HEK293 (cell line): ENCODE measurements at regions not wholly inside any gene's neighbourhood (a gene's known extent, or its start where the extent isn't known, plus 50 kb on each side); places are given as distances from the start of the nearest gene placed in this dataset.

Source experiments
- CTCF ChIA-PET: fragments of 350-600 bp; formaldehyde crosslinking; extraction: SDS; loops from one replicate; lab custom pipeline; 2021; ENCODE audit warnings: antibody characterized with exemption; lab: Yijun Ruan, JAX
- POLR2A ChIA-PET: fragments of 300-600 bp; formaldehyde crosslinking; extraction: SDS; loops from one replicate; lab custom pipeline; 2020; ENCODE audit warnings: antibody characterized with exemption, inconsistent platforms; lab: Yijun Ruan, JAX
- H3K27ac ChIP-seq: fragments of 200-500 bp; sonication (Bioruptor generic); 2 replicates; pipeline ENCODE4 v1.5.1; 2014; ENCODE audit warnings: low read depth, low read length, control low read depth, inconsistent platforms; ENCODE audit errors: extremely low read depth
- H3K36me3 ChIP-seq, 2 experiments: fragments of 200-500 bp in 1 of 2; sonication (Bioruptor generic) in 1 of 2; 1 replicate in 1 of 2; 2 replicates in 1 of 2; pipeline ENCODE4 v1.5.1; 2014 to 2017; ENCODE audit warnings: inconsistent platforms in 2 of 2, low read length in 2 of 2; ENCODE audit not compliant: control insufficient read depth in 2 of 2, insufficient read depth in 1 of 2
- H3K4me1 ChIP-seq: fragments of 200-500 bp; sonication (Bioruptor generic); 2 replicates; pipeline ENCODE4 v1.5.1; 2014; ENCODE audit warnings: mild to moderate bottlenecking, low read length, inconsistent platforms; ENCODE audit not compliant: control insufficient read depth, insufficient read depth
- H3K4me3 ChIP-seq: 2 replicates; pipeline ENCODE4 v1.5.1; 2011; ENCODE audit warnings: low read depth, mild to moderate bottlenecking, control low read depth, low read length, moderate library complexity
- H3K9me3 ChIP-seq: fragments of 200-500 bp; sonication (Bioruptor generic); 2 replicates; pipeline ENCODE4 v1.5.1; 2014; ENCODE audit warnings: low read depth, low read length, inconsistent platforms; ENCODE audit not compliant: control insufficient read depth, insufficient read depth
- GLI4 ChIP-seq: fragments of 450-650 bp; formaldehyde crosslinking; IDR thresholded peaks from 2 replicates; pipeline ENCODE4 v1.5.1; 2016; ENCODE audit warnings: missing biosample characterization, missing genetic modification characterization
- HOXD13 ChIP-seq: sonication (generic); formaldehyde crosslinking; IDR thresholded peaks from 2 replicates; pipeline ENCODE4 v1.8.0; 2022; ENCODE audit warnings: missing genetic modification reagents, borderline replicate concordance
- MEIS1 ChIP-seq: sonication (generic); formaldehyde crosslinking; IDR thresholded peaks from 2 replicates; pipeline ENCODE4 v1.8.1; 2022; ENCODE audit warnings: missing genetic modification reagents, mild to moderate bottlenecking, borderline replicate concordance
- OVOL3 ChIP-seq: fragments of 450-650 bp; formaldehyde crosslinking; IDR thresholded peaks from 2 replicates; pipeline ENCODE4 v1.5.1; 2016; ENCODE audit warnings: missing biosample characterization, missing genetic modification characterization
- SETDB1 ChIP-seq: IDR thresholded peaks from one replicate; pipeline ENCODE4 v1.6.1; 2017; ENCODE audit warnings: mild to moderate bottlenecking, low read length, moderate library complexity, mixed read lengths; ENCODE audit not compliant: insufficient read length
- SP3 ChIP-seq: fragments of 450-650 bp; formaldehyde crosslinking; IDR thresholded peaks from 2 replicates; pipeline ENCODE4 v1.5.1; 2016; ENCODE audit warnings: missing biosample characterization, missing genetic modification characterization
- TCF7L2 ChIP-seq: IDR thresholded peaks from 2 replicates; pipeline ENCODE4 v1.6.1; 2011; ENCODE audit warnings: low read depth, mild to moderate bottlenecking, inconsistent platforms, low read length, moderate library complexity, borderline replicate concordance
- ZBTB17 ChIP-seq: fragments of 450-650 bp; formaldehyde crosslinking; IDR thresholded peaks from 2 replicates; pipeline ENCODE4 v1.5.1; 2016; ENCODE audit warnings: missing biosample characterization, missing genetic modification characterization
- ZBTB7A ChIP-seq: fragments of 450-650 bp; formaldehyde crosslinking; IDR thresholded peaks from 2 replicates; pipeline ENCODE4 v1.5.1; 2016; ENCODE audit warnings: low read depth, missing biosample characterization, missing genetic modification characterization
- ZFP3 ChIP-seq: fragments of 450-650 bp; formaldehyde crosslinking; IDR thresholded peaks from 2 replicates; pipeline ENCODE4 v1.5.1; 2016; ENCODE audit warnings: low read depth, missing biosample characterization, missing genetic modification characterization
- ZNF10 ChIP-seq: fragments of 450-650 bp; formaldehyde crosslinking; IDR thresholded peaks from 2 replicates; pipeline ENCODE4 v1.5.1; 2017; ENCODE audit warnings: missing biosample characterization, missing genetic modification characterization
- ZNF174 ChIP-seq: fragments of 450-650 bp; formaldehyde crosslinking; IDR thresholded peaks from 2 replicates; pipeline ENCODE4 v1.5.0; 2017; ENCODE audit warnings: missing biosample characterization, mild to moderate bottlenecking, missing genetic modification characterization
- ZNF266 ChIP-seq: fragments of 450-650 bp; formaldehyde crosslinking; IDR thresholded peaks from 2 replicates; pipeline ENCODE4 v1.5.1; 2016; ENCODE audit warnings: missing biosample characterization, missing genetic modification characterization, low read depth
- ZNF394 ChIP-seq: fragments of 450-650 bp; formaldehyde crosslinking; IDR thresholded peaks from 2 replicates; pipeline ENCODE4 v1.5.1; 2016; ENCODE audit warnings: missing biosample characterization, missing genetic modification characterization, mild to moderate bottlenecking, moderate library complexity, borderline replicate concordance
- ZNF426 ChIP-seq: fragments of 450-650 bp; formaldehyde crosslinking; IDR thresholded peaks from 2 replicates; pipeline ENCODE4 v1.5.1; 2017; ENCODE audit warnings: missing biosample characterization, missing genetic modification characterization, mild to moderate bottlenecking, inconsistent platforms, moderate library complexity
- ZNF521 ChIP-seq: fragments of 450-650 bp; formaldehyde crosslinking; IDR thresholded peaks from 2 replicates; pipeline ENCODE4 v1.5.1; 2017; ENCODE audit warnings: missing biosample characterization, mild to moderate bottlenecking, missing genetic modification characterization
- ZNF548 ChIP-seq: fragments of 450-650 bp; formaldehyde crosslinking; IDR thresholded peaks from 2 replicates; pipeline ENCODE4 v1.5.1; 2016; ENCODE audit warnings: missing biosample characterization, missing genetic modification characterization
- ZNF610 ChIP-seq: fragments of 450-650 bp; formaldehyde crosslinking; IDR thresholded peaks from 2 replicates; pipeline ENCODE4 v1.5.1; 2016; ENCODE audit warnings: missing biosample characterization, missing genetic modification characterization, borderline replicate concordance
- ZNF658 ChIP-seq: fragments of 450-650 bp; formaldehyde crosslinking; IDR thresholded peaks from 2 replicates; pipeline ENCODE4; 2016; ENCODE audit warnings: missing biosample characterization, missing genetic modification characterization
- ZNF670 ChIP-seq: fragments of 450-650 bp; formaldehyde crosslinking; IDR thresholded peaks from 2 replicates; pipeline ENCODE4 v1.5.1; 2016; ENCODE audit warnings: missing biosample characterization, missing genetic modification characterization, low read depth
- ZNF76 ChIP-seq: fragments of 450-650 bp; formaldehyde crosslinking; IDR thresholded peaks from 2 replicates; pipeline ENCODE4; 2016; ENCODE audit warnings: low read depth, missing biosample characterization, missing genetic modification characterization, borderline replicate concordance
- TF ChIP-seq, protein P1 (sequence below): fragments of 450-650 bp; formaldehyde crosslinking; conservative IDR thresholded peaks from 2 replicates; pipeline ENCODE4 v1.5.1; 2016; ENCODE audit warnings: low read depth, missing biosample characterization, missing genetic modification characterization
- TF ChIP-seq, protein P2 (sequence below): fragments of 450-650 bp; formaldehyde crosslinking; IDR thresholded peaks from 2 replicates; pipeline ENCODE4 v1.5.1; 2016; ENCODE audit warnings: missing biosample characterization, missing genetic modification characterization

DNA sequence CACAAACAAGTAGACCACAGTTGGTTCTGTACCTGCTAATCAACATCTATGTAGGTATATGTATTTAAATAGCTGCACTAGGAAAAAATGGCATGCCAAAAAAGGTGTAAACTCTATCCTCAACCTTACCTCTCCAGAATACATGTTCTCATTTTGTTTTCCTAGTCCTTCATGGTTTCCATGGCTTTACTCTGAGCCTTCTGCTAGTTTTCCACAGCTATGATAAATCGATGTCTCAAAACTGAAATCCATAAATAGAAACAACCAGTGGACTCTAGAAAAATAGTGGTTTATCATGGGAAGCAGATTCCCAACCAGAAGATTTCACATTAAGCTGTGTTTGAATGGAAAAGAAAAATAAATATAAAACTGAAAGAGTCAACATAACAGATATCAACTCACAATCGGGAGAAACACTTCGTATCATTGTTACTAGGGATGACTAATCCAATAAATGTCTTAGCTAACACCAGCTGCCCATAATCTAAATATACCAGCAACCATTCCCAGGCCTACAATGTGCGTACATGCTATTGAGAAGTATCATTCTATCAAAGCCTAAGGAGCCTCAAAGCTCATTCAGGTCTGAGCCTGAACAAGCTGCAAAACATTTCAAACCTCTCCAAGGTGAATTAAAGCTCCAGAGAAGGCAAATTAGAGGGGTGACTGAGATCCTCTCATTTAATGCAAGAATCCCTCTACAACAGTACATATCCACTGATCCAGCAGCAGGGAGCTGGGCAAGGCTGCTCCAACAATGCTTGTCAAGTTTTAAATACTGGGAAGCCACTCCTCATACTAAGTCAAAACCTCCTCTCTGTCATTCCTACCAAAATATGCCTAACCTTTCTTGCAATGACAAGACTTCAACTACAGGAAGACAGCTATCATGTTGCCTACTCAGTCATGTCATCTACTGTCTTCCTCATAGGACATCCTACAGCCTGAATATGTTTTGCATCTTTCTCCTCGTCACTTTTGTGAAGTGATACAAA is 90.2 kb downstream of the KCTD12 start:
- Histone ChIP-seq H3K36me3 (no peaks in the 10 kb centered on the region), H3K27ac (no peak overlapping the region), H3K9me3 (no peaks in the 10 kb centered on the region), H3K4me3 (no peak overlapping the region), H3K4me1 (no peaks in the 10 kb centered on the region)
- ChIA-PET CTCF (no interaction called here), POLR2A (no interaction called here)
- TF ChIP-seq ZNF174 (no peak), ZNF426 (tag by site-specific recombination) (no peak), ZNF521 (no peak), ZNF610 (tag by site-specific recombination) (no peak), ZBTB17 (tag by site-specific recombination) (no peak), SP3 (tag by site-specific recombination) (no peak), ZNF76 (tag by site-specific recombination) (no peak), OVOL3 (tag by site-specific recombination) (no peak), HOXD13 (CRISPR knock-in tag) (no peak), ZBTB7A (tag by site-specific recombination) (no peak), ZNF10 (no peak), ZNF658 (tag by site-specific recombination) (no peak), GLI4 (tag by site-specific recombination) (no peak), TCF7L2 (no peak), ZNF670 (tag by site-specific recombination) (no peak), MEIS1 (no peak)

DNA sequence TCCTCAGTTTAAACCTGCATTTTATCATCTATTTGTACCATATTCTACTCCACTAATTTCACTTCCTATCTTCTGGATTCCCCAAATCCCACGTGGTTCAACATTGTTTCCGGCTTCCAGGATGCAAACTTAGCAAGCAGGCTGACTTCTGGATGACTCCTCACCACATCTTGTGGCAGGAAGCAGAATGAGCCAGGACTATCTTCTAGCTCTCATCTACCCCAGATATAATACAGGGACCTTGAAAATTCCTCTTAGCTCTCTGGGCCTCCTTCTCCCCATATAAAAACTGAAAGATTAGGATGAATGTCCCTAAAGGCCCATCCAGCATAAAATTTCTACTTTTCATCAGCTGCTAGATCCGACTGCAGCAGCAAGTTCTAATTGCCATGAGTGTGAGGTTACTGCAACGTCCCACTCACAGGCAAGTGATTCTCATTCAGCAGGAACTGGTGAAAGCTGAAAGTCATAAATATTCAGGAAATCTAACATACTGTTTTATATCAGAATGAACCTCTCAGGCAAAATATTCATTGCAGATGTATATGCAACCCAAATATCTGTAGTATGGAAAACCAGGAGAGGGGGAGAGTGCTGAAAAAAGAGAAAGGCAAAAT is 93.4 kb downstream of the KCTD12 start:
- TF ChIP-seq ZNF548: no peak
- Histone ChIP-seq H3K4me1 (no peaks in the 10 kb centered on the region), H3K36me3 (no peaks in the 10 kb centered on the region), H3K4me3 (no peak overlapping the region), H3K9me3 (no peaks in the 10 kb centered on the region), H3K27ac (no peak overlapping the region)
- POLR2A ChIA-PET: no interaction called here
- CTCF ChIA-PET: no interaction called here

DNA sequence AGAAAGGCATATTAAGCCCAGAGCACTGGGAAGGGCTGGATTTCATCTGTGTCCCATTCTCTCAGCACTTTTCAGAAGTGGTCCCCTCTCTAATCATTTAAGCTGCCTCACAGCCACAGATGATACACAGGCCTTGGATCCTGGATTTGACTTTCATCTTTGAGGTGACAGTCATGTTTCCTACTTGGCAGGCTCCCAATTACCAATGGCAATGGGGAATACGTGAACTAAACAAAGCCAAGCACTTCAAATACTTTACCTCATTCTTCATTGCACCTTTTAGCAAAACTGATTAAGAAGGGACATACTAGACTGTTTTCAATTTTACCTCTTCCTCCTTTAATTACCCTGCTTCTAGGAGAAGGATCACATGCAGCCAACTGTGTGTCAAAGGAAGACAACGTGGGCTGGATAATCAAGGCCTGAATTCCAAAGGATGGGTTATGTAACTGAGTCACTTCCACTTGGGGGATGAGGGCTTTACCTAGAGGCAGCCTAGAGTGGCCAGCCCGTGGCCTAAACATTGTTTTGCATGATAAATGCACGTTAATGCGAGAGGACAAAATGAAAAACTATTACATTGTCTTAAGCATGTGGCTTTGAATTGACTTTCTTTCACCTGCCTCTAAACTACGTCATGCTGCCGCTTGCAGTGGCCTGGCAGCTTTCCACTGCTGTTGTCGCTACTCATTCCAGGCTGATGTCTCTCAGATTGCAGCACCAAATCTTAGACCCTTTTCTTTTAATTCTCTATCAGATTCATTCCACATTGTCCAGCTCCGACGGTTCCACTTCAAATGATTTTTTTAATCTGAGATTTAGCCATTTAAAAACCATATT is 95.0 kb downstream of the KCTD12 start:
- CTCF ChIA-PET: interaction anchor here (0.6 kb wide), 1 partner anchor 31 kb away, joined by 4 read pairs; no protein-coding TSS in a partner anchor
- H3K27ac ChIP-seq: no peak overlapping the region
- H3K9me3 ChIP-seq: no peaks in the 10 kb centered on the region
- H3K4me1 ChIP-seq: no peaks in the 10 kb centered on the region
- no peak overlapping the region for H3K4me3 ChIP-seq
- POLR2A ChIA-PET: no interaction called here
- H3K36me3 ChIP-seq: no peaks in the 10 kb centered on the region
- TF ChIP-seq ZFP3 (tag by site-specific recombination) (no peak), ZNF266 (no peak), SETDB1 (no peak), ZNF658 (tag by site-specific recombination) (no peak), ZNF394 (tag by site-specific recombination) (no peak)
- TF ChIP-seq, protein P1, sequence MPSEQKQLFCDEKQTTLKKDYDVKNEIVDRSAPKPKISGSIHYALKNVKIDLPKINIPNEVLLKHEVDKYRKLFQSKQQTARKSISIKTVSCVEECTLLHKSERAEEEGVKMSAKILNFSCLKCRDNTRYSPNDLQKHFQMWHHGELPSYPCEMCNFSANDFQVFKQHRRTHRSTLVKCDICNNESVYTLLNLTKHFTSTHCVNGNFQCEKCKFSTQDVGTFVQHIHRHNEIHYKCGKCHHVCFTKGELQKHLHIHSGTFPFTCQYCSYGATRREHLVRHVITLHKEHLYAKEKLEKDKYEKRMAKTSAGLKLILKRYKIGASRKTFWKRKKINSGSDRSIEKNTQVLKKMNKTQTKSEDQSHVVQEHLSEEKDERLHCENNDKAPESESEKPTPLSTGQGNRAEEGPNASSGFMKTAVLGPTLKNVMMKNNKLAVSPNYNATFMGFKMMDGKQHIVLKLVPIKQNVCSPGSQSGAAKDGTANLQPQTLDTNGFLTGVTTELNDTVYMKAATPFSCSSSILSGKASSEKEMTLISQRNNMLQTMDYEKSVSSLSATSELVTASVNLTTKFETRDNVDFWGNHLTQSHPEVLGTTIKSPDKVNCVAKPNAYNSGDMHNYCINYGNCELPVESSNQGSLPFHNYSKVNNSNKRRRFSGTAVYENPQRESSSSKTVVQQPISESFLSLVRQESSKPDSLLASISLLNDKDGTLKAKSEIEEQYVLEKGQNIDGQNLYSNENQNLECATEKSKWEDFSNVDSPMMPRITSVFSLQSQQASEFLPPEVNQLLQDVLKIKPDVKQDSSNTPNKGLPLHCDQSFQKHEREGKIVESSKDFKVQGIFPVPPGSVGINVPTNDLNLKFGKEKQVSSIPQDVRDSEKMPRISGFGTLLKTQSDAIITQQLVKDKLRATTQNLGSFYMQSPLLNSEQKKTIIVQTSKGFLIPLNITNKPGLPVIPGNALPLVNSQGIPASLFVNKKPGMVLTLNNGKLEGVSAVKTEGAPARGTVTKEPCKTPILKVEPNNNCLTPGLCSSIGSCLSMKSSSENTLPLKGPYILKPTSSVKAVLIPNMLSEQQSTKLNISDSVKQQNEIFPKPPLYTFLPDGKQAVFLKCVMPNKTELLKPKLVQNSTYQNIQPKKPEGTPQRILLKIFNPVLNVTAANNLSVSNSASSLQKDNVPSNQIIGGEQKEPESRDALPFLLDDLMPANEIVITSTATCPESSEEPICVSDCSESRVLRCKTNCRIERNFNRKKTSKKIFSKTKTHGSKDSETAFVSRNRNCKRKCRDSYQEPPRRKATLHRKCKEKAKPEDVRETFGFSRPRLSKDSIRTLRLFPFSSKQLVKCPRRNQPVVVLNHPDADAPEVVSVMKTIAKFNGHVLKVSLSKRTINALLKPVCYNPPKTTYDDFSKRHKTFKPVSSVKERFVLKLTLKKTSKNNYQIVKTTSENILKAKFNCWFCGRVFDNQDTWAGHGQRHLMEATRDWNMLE: no peak
- TF ChIP-seq, protein P2, sequence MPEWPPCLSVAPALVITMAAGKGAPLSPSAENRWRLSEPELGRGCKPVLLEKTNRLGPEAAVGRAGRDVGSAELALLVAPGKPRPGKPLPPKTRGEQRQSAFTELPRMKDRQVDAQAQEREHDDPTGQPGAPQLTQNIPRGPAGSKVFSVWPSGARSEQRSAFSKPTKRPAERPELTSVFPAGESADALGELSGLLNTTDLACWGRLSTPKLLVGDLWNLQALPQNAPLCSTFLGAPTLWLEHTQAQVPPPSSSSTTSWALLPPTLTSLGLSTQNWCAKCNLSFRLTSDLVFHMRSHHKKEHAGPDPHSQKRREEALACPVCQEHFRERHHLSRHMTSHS (tag by site-specific recombination): no peak
